Left kidney (tissue), 1 donor: ENCODE measurements at regions not wholly inside any gene's neighbourhood (a gene's known extent, or its start where the extent isn't known, plus 50 kb on each side); places are given as distances from the start of the nearest gene placed in this dataset.

Experiments
- DNase-seq: peaks from one replicate; pipeline ENCODE4 v3.0.0-alpha.2; 2013

DNA sequence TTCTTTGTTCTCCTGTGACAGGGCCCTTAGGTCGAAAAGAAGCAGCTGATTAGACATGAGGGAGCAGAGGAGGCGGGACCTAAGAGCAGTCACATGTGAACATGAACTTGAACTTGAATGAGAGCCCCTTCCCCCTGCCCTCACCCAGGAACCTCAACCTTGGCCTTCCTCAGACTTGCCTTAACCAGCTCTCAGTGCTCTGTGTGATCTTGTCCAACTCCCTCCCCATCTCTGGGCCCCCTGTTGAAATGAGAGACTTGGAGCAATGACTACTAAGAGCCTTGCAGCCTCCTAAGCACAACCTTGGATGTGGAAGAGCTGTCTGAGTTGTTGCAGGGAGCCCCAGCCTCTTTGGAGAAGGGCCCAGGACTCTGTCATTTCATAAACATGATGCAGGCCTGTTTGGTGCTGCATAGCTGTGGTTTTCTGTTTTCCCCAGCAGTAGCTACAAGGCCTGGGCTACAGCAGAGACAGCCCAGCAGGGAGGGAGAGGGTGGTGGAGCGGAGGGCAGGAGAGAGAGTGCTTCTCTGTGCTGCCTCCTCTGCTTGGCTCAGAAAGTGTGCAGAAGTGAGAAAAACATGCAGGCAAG, 123.9 kb upstream of the ZMIZ1 start:
- DNase-seq, result peak; percentile 69

DNA sequence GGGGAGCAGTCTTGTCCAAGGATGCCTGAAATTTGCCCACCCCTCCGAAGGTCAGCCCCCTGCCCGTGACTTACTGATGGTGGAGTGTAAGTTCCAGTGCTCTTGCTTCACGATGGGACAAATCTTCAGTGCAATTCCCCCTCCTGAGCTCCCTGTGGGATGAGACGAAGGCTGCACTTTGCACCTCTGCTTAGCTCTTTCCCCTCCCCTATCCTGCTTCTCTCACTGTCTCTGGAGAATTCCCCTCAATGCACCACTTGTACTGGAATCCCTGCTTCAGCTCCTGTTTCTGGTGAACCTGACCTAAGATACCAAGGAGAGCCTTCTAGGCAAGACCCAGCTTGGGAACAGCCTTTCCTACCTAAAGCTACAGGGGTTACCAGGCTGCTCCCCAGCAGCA, 122.9 kb upstream of the ZMIZ1 start:
- no peak for DNase-seq

DNA sequence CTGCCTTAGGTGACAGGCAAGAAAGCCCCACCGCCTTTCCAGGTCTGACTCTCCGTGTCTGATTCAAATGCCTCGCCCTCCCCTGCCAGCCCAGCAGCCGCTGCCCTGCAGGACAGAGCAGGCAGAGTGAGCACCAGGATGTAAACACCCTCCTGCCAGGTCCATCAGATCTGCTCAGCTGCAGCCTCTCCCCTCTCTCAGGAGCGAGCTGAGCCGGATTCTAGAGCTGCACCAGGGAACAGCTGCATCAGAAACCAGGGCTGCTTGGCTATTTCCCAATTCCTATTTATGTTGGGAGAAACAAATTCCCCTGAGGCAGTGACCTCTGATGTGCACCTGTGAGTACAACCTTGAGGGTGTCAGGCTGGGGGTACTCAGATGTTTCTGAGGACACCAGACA, 121.5 kb upstream of the ZMIZ1 start:
- no peak for DNase-seq

GRCh38 chr10:78947733-78948132, 121.0 kb upstream of the ZMIZ1 start:
- no peak for DNase-seq

- DNase-seq, result no peak
Observed at GRCh38 chr10:78948621-78949030, 120.1 kb upstream of the ZMIZ1 start.

- DNase-seq, result no peak
Observed at GRCh38 chr10:78950656-78951587, 117.8 kb upstream of the ZMIZ1 start.

DNA sequence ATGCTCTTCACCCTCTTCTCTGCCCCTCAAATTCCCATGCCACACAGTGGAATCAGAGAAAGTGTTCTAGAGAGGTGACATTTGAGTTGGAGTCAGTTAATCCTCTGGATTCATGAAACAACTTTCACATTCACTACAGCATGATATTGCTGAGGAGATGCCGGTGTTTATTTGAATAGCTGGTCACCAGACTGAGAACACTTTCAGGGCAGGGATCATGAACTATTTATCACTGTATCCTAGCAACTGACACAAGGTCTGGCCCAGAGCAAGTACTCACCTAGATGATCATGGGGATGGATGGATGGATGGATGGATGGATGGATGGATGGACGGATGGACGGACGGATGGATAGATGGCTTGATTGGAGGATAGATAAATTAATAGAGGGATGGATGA, 116.7 kb upstream of the ZMIZ1 start:
- no peak for DNase-seq

DNA sequence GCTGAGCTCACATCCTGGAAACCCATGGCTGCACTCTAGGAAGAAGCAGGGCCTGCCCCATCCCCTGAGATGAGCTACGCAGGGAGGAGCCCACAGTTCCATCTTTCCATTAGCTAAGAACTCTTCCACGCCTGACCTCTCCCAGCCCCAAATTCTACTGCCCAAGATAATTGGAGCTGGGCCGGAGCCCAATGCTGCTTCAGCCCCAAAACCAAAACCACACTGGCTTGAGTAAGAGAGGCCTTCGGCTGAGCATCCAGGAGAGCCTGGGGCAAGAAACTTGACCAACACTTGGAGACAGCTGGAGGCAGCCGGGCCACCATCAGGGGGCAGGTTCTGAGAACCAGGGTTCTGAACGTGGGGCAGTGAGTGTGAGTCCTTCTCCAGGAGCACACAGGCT, 116.1 kb upstream of the ZMIZ1 start:
- DNase-seq, result no peak

DNA sequence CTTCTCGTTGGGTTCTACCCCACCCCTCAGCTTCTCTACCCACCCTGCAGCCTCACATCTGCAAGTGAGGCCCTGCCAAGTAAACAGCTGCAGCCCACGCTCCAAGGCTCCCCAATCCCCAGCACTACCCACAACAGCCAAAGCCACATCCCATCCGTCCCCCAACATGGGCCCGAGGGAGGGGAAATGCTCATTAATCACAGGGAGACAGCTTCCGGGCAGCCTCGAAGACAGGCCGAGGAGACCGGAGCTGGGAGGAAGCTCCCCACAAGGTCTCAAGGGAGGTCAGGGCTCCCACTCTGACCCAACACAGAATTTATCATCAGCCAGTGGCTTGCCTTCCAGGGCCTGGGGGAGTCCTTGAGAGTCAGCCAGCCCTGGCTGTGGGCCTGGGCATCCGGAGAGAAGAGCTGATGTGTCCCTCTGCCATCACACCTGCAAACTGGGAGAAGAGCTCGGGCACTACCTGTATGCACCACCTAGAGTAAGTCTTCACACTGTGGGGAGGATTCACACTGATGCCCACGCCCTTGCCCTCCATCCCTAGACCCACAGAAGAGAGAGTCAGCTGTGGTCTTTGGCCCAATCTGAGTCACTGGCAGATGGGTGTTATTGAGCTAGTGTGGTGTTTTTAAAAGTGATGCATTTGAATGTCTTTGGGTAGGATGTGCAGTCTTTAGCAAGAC, 115.5 kb upstream of the ZMIZ1 start:
- DNase-seq, result peak; percentile 73

- no peak for DNase-seq
Observed at GRCh38 chr10:78953799-78954297, 114.9 kb upstream of the ZMIZ1 start.

DNA sequence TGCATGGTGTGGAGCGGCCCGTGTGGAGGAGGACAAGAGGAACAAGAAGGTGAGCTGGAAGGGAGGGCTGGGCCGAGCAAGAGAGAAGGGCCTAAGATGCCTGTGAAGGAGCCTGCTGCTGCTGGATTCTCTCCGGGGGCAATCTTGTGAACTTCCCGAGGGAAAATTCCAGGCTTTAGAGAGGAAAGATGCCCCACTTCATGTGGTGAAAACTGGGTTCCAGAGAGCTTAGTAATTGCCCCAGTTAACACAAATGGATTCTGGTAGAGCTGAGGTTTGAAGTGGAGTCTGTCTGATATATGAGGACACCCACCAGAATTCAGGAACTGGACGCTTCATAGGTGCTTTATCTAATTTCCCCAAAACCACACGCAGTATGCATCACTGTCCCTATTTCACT, 114.1 kb upstream of the ZMIZ1 start:
- no peak for DNase-seq

GRCh38 chr10:78955206-78955605, 113.6 kb upstream of the ZMIZ1 start:
- no peak for DNase-seq

GRCh38 chr10:78956391-78956790, 112.4 kb upstream of the ZMIZ1 start:
- DNase-seq, result no peak

- DNase-seq, result no peak
Observed at GRCh38 chr10:78957471-78958039, 111.2 kb upstream of the ZMIZ1 start.

DNA sequence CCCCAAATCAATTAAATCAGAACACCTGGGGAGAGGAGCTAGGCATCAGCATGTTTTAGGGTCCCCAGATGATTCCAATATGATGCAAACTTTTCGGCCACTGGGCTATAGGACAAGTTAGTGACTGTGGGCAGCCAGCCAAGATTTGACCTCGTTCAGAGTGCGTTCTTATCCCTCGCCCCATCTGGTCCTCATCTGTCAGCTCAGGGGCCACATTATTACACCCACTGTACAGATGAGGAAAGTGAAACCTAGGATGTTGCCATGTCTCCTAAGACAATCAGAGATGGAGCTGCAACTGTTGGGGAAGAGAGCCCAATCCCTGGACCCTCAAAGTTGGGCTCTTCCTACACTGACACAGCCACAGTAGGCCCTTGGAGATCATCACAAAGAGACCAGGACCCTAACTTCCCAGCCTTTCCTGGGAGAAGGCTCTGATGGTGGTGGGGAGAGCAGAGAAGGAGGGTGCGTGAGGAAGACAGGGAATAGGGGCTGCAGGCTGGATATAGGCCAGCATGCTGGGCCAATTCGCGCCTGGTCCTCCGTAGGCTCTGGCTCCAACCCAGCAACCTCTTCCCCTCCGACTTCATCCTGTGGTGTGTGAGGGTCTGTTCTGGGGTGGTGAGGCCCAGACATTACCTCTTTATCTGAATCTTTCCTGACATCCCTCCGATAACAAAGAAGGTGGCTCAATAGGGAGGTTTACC, 109.4 kb upstream of the ZMIZ1 start:
- DNase-seq, result no peak

- no peak for DNase-seq
Observed at GRCh38 chr10:78959924-78960285, 108.9 kb upstream of the ZMIZ1 start.

DNA sequence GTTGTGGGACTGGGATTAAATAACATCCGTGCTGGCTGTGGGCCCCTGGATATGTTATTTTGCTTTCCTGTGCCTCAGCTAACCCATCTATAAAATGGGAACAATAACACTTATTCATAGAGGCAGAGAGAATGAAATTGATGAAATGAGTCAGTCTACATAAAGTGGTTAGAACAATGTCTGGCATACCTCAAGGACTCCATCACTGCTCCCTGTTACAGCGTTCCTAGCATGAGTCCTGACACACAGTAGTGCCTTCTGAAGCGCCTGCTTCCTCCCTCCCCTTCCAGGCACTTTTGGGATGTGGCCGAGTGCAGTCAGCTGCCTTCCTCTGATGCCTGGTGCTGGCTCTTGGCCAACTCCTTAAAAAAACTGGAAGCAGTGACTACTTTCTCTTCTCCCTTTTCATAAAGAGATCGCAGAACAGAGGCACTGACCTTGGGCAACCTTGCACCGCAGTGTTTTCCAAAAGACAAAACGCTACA, 108.4 kb upstream of the ZMIZ1 start:
- DNase-seq, result peak; percentile 58

DNA sequence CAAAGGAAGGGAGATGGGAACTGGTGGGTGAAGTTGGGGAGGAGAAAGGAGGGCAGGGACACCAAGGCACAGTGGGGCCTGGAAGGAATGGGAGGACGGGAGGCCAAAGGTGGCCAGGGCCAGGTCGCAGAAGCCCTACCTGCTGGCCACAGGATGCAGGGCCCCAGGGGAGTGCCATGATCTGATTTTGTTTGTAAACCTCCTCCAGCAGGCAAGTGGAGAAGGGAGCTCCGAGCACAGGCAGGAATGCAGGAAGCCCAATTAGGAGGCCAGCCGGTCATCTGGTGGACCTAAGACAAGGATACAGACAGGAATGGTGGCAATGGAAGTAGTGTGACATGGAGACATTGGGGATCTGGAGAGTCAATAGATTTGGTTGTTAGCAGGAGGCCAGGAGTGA, 107.0 kb upstream of the ZMIZ1 start:
- DNase-seq, result no peak

GRCh38 chr10:78963074-78964034, 105.4 kb upstream of the ZMIZ1 start:
- no peak for DNase-seq

GRCh38 chr10:78964274-78964951, 104.4 kb upstream of the ZMIZ1 start:
- no peak for DNase-seq
